ENCODE measurements at regions not wholly inside any gene's neighbourhood (a gene's known extent, or its start where the extent isn't known, plus 50 kb on each side); places are given as distances from the start of the nearest gene placed in this dataset.

DNA sequence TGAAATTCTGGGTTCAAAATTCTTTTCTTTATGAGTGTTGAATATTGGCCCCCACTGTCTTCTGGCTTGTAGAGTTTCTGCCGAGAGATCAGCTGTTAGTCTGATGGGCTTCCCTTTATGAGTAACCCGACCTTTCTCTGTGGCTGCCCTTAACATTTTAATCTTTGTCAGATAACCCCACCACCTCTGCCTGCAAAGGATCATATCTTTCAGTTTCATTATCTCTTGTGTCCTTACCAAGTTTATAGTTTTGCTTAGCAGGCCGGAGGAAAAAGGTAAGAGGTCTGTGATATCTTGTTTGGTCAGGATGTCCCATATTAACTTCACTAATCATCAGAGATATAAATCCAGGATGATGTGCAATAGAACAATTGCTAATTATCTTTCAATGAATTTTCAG lies 970.2 kb upstream of the TYRP1 start:
- DNase-seq (ENCODE audit: low spot score): no peak

DNA sequence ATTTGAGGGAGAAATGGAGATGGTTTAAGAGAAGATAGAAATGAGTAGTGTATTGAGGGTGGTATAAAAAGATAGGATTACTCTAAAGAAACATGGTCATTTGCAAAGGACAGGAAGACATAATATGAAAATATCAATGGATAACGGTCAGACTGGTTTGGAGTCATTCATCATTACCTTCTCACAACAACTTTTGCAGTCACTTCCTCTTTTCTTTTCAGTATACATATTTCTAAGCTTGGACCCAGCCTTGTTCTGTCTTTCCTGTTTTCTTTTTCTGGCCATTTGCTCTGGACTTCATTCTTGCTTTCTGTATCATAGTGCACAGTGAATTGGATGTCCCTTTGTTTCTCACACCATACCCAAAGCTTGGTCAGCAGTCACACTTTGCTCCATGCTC lies 966.5 kb upstream of the TYRP1 start:
- DNase-seq (ENCODE audit: low spot score): no peak

DNA sequence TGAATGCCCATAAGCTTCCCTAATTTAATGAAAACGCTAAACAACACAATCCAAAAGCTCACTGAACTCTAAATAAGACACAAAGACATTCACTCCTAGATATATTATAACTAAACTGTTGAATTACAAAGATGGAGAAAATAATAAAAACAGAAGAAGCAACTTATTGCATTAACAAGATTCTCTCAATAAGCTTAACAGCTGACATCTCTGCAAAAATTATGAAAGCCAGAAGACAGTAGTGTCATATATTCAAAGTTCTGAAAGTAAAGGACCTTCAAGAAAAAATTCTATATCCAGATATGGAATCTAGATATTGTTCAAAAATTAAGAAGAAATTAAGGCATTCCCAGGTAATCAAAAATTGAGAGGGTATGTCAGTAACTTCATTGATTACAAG lies 957.8 kb upstream of the TYRP1 start:
- DNase-seq (ENCODE audit: low spot score): no peak

DNA sequence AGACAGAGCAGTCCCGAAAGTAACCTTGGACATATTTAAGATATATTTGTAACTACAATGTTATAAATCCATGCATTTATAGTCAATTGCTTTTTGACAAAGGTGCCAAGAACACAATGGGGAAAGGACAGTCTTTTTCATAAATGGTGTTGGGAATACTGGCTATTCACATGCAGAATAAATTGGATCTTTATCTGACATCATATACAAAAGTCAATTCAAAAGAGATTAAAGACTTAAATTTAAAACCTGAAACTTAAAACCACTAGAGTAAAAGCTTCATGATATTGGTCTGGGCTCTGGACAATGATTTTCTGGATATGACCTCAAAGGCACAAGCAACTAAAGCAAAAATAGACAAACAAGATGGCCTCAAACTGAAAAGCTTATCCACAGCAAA lies 950.7 kb upstream of the TYRP1 start:
- no peak for DNase-seq (ENCODE audit: low spot score)

DNA sequence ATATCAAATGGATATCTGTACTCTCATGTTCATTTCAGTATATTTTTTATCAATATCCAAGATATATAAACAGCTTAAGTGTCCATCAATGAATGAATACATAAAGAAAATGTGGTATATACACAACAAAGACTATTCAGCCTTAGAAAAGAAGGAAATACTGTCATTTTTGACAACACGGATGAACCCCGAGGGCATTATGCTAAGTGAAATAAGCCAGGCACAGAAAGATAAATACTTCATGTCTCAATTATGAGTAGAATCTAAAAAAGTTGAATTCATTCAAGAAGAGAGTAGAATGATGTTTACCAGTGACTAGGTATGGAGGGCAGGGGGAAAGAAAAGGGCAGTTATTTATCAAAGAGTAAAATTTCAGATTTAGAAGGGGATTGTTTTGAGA lies 949.8 kb upstream of the TYRP1 start:
- no peak for DNase-seq (ENCODE audit: low spot score)

DNA sequence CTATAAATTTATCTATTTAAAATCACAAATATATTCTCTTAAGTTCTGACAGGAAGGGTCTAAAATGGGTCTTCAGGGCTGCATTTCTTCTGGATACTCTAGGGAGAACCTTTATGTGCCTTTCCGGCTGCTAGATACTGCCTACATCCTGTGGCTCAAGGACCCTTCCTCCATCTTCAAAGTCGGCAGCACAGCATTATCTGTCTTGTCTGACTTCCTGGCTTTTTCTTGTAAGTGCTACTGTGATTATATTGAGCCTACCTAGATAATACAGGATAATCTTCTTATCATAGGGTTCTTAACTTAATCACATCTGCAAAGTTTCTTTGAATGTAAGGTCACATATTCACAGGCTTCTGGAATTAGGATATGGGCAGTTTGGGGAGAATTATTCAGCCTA lies 943.8 kb upstream of the TYRP1 start:
- no peak for DNase-seq (ENCODE audit: low spot score)

DNA sequence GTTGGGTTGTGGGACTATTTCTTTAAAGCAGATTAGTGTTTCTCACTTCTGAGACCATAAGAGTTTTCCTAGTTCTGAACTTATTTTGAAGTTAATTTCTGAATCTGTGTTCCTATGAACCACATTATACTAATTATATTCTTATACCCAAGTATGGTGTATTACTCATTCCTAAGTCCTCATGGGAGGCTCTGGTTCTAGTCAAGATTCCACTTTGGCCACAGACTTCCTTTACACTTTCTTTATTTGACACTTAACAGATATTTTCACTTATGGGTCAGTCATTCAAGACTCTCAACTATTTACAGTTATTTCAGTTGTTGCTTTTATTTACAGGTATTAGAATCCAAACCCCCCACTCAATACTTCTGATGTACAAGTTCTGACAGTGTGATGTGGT lies 937.2 kb upstream of the TYRP1 start:
- DNase-seq (ENCODE audit: low spot score): no peak

DNA sequence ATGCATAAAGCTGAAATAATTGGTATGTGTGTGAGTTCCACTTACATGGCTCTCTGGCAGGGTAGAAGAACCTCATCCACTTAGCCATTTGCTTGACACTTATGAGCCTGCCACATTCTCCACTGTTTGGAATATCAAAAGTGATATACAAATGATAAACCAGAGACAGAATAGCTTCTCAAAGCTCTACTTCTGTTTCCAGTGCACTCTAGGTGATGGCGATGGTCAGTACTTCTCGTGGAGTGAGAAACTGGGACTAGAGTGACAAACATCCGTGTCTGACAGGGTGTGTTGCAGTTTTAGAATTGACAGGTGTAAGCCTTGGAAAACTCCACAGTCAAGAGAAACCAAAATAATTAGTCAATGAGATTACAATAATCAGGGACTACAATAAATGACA lies 935.8 kb upstream of the TYRP1 start:
- no peak for DNase-seq (ENCODE audit: low spot score)

DNA sequence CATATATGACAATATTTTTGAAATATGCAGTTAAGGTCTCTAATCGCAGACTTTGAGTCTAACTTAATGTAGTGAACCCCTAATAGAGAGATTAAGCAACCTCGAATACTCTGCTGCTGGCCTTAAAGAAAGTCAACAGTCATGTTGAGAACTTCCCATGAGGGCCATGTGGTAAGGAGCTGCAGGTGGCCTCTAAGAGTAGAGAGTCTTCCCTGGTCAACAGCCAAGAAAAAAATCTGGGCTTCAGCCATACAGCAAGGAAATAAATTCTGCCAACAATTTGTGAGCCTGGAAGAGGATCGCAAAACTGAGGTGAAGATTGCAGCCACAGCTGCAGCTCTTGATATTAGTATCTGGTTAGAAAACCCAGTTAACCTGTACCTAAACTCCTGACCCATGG lies 935.2 kb upstream of the TYRP1 start:
- no peak for DNase-seq (ENCODE audit: low spot score)

DNA sequence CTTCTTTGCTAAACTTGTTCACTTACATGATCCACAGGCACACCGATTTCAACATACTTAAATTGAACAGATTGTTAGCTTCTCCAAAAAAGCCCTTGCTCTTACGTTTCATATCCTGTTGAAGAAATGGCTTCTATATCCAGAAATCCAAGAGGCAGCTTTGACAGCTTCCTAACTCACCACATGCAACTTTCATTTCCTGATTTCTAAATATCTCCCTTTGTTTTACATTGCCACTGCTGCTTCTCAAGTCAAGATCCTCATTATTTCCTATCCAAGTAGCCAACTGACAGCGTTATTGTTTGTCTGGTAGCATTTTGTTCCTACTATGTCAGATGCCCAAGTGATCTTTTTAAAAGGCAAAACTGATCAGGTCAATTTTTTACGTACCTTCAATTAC lies 913.2 kb upstream of the TYRP1 start:
- DNase-seq (ENCODE audit: low spot score): no peak

DNA sequence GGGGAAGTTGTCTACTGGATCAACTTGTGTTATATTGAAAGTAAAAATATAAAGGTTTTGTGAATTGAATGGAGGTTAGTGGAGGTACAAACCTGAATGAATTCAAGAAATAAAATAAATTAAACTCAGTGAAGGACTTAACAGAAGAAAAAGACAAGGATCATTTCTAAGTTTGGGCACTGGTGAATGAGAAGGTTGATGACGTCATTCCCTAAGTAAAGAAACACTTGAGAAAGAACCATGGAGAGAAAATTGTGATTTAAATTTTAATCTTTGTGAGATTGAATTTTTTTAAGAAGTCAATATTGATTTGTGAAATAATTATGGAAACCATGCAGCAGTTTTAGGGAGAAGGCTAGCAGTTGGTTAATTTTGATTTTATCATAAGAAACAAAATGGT lies 900.3 kb upstream of the TYRP1 start:
- no peak for DNase-seq (ENCODE audit: low spot score)

DNA sequence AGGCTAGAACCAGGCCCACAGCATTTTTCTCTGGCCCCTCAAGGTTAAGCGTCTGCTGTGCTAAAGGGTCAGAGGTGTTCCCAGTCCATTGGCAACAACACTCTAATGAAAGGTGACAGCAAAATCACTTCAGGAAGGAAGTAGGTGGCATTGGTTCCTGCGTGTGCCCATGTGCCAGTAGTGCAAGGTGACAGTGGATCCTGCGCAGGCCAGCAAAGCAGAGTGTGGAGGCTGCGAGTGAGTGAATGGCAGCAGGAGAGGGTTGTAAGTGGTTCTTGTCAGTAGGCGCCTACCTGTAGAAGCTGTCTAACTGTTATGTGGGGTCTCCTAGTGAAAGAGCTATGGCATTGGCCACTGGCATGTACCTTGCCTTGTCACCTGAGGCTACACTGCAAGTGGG lies 898.2 kb upstream of the TYRP1 start:
- no peak for DNase-seq (ENCODE audit: low spot score)

DNA sequence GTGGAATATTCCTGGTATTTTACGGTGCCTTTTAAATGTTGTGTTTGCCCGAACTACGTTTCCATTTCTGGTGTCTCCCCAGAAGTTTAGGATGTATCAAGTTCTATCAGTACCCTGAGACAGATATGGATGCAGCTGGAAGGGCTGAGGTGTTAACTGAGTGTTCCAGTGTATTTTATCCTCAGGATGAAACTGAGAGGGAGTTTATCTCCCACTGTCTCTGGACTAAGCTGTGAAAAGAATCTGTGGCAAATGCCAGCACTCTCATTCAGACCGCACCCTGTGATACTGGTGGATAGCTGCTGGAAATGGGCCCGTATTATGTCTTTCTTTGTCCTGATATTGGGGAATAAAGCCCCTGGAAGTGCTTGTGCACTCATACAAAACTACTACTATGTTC lies 887.2 kb upstream of the TYRP1 start:
- DNase-seq (ENCODE audit: low spot score): no peak

DNA sequence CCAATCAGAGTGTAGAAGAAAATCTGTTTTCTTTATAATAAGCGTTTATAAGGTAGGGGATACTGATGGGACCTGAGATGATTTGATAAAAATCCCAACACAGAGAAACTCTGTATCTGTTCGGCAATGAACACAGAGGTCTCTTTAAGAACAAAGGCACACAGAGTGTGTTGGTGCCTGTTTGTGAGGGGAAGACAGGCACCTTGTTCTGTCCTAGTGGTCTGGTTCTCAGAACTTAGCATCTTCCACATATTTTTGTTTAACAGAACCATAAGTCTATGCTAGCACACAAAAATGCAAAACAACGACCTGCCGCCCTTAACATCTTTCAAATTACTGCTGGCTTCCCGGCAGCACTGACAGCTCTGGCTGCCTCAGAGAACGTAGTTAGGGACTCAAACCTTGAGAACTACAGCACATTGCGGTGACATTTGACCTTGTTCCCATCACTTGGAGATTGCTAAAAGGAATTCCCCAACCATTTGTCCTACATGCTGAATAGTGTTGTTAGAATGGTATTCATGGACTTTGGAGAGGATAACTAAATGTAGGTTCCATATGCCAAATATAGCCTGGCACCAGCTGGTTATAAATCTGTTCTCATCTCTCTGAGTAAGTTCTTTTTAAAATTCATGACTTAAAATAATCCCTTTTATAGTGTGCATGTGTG lies 871.7 kb upstream of the TYRP1 start:
- no peak for DNase-seq (ENCODE audit: low spot score)

DNA sequence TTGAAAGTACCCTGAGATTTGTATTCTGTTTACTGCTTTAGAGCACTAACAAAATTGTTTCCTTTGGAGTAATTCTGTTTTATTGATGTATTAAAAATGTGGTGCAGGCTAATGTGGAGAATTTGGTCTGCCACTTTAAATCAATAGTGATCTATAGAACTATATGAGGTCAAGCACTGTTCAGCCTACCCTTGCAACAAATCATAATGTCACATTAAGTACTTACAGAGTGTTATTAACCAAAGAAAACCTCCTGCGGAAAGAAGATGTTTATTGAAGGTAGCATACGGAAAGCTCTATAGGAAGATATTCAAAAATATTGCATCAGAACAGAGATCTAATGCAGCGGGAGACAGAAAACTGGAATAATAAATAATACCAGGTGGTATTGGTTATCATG lies 865.0 kb upstream of the TYRP1 start:
- DNase-seq (ENCODE audit: low spot score): no peak

DNA sequence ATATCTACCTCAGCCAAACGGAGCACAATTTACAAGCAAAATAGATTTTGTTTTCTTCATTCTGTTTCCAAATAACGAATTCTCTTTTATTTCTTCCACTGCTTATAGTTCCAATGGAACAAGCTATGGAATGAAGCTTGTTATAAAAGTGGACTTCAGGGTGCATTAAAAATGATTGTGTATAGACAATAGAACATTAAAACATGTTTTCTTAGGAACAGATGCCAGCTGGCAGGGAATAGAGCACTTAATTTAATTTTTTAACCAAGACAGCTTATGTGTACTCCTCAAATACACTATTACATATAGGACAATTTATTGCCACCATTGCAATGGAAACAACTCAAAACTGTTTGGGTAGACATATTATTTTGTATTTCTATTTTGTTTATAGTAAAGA lies 860.1 kb upstream of the TYRP1 start:
- DNase-seq (ENCODE audit: low spot score): no peak

DNA sequence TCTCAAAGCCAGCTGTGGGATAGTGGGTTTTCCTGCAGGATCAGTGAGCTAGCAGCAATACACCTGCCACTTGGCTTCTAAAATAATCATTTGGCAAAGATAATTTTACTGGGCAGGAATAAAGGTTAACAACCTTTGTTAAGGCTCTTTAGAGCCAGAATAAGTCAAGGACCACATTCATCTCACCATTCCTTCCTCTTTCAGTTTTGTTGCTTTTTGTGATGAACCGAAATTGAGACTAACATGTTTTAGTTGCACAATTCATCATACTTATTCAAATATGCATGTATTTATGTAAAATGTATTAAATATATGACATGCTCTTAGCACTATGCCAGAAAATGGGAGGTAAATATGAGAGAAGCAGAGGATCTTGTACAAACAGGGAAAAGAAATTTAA lies 824.4 kb upstream of the TYRP1 start:
- no peak for DNase-seq (ENCODE audit: low spot score)

DNA sequence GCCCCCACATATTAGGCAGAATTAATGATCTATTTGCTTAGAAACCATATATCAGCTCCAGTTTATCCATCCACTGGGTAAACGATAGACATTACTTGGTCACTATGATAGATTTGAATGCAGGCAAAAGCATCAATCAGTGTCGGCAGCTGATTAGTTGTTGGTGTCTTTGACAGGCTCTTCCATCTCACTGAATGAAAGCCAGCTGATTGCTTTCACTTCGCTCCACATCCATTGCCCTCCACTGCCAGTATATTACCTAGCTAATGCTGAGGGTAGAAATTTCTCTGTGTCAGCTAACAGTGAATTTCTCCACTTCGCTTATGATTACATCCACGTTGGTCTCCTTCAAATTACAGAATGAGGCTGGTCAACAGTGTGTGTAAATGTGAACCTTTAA lies 821.3 kb upstream of the TYRP1 start:
- no peak for DNase-seq (ENCODE audit: low spot score)

DNA sequence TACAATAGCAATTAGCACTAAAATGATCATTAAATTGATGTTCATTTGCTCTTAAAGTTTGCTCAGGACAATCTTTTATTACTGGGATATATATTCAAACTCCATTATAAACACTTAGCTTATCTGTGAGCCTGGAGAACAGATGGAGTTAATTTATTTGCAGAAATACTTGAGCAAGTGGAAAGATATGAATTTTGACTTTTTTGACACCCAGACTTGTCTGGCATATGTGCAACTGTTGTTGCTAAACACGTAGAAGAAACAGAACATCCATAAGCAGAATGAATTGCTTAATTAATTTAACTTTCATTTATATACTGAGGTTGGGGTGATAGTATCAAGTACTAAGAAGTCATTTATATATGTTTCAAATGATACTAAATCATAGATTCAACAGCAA lies 820.7 kb upstream of the TYRP1 start:
- DNase-seq (ENCODE audit: low spot score): no peak

DNA sequence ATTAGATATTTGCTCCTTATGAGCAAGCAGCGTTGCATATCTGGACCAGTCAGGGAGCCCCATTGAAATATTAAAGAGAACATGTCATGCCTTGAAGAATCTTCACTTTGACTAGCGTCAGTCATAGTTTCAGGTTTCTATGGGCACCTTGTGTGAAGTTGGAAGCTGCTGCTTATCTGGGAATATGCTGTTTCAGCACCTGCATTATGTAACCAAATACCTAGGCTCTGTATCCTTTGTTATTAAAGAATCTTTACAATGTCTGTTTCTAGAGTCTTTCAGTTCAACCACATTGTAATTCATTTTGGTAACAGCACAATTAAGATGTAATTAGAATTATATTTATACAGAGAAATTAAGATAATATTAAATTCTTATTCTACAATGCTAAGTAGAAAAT lies 818.8 kb upstream of the TYRP1 start:
- no peak for DNase-seq (ENCODE audit: low spot score)

DNA sequence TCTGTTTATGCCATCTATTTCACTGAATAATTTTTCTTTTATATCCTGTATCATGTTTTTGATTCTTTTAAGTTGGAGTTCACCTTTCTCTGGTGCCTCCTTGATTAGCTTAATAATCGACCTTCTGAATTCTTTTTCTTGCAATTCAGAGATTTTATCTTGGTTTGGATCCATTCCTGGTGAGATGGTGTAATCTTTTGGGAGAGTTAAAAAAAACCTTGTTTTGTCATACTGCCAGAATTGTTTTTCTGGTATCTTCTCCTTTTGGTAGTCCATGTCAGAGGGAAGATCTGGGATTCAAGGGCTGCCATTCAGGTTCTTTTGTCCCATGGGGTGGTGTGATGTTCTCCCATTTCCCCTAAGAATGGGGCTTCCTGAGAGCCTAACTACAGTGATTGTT lies 800.8 kb upstream of the TYRP1 start:
- DNase-seq (ENCODE audit: low spot score): no peak

DNA sequence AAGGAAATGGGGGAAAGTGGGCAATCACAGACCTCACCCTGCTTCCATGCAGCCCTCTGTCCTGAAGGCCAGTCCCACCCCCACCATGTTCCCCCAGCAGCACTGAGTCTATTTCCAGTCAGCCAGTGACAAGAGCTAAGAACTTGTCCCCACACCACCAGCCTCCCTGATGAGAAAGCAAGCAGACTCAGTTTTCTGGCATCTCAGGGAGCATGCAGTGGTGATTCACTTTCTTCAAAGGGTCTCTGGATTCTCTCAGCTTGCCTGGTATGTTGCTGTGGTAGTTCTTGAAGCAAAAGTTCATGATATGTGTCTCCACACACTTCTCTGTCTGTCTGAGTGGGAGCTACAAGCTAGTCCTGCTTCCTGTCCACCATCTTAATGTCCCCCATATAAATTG lies 799.9 kb upstream of the TYRP1 start:
- peak; percentile 5 for DNase-seq (ENCODE audit: low spot score)

DNA sequence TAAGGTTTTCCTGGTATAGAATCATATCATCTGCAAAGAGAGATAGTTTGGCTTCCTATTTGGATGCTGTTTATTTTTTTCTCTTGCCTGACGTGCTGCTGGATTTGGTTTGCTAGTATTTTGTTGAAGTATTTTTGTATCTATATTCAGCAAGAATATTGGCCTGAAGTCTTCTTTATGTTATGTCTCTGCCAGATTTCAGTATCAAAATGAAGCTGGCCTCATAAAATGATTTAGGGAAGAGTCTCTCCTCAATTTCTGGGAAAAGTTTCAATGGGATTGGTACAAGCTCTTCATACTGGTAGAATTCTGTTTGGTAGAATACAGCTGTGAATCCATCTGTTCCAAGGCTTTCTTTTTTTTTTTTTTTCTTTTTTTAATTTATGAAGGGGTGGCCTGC lies 799.0 kb upstream of the TYRP1 start:
- no peak for DNase-seq (ENCODE audit: low spot score)

DNA sequence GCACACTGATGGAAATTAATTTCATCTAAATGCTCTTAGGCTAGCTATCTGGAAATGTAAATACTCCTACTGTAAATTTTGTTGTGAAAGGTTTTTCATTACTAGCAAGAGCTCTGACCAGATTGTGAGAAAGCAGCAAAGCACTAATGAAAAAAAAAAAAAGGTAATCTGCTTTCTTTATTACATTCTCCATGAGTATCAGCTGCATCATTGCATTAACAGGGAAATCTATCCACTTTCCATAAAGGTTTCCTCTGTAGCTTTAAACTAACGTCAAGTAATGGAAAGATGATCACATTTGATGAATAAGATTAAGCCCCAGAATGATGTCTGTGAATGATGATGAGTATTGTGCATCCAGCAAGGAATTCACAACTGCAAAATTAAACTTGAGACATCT lies 790.6 kb upstream of the TYRP1 start:
- DNase-seq (ENCODE audit: low spot score): no peak

DNA sequence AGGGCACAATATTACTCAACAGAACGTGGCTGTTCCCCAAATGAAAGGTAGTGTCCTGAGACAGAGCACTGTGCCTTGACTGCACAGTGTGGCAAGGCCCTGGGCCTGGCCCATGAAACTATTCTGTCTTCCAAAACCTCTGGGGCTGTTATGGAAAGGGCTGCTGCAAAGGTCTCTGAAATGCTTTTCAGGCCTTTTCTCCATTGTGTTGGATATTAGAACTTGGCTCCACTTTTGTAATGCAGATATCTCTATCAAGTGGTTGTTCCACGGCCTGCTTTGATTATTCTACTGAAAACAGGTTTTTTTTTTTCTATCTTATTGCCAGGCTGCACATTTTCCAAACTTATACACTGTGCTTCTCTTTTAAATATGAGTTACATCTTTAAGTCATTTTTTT lies 777.5 kb upstream of the TYRP1 start:
- DNase-seq (ENCODE audit: low spot score): no peak
